PC-9 (cell line): ENCODE measurements at regions not wholly inside any gene's neighbourhood (a gene's known extent, or its start where the extent isn't known, plus 50 kb on each side); places are given as distances from the start of the nearest gene placed in this dataset.

ENCODE experiments used
- BruUV-seq: library from RNA; stranded (reverse); fragments of 400-500 nt; replicated peaks from 2 replicates; lab custom pipeline; 2021; lab: Mats Ljungman, UMichigan
- CTCF ChIA-PET: fragments of 300-600 bp; sonication (Branson Sonifier 250); formaldehyde crosslinking; loops from one replicate; lab custom pipeline; 2022; ENCODE audit warnings: antibody characterized with exemption; lab: Charles Lee
- POLR2A ChIA-PET: fragments of 300-600 bp; sonication (Branson Sonifier 250); formaldehyde crosslinking; loops from one replicate; lab custom pipeline; 2022; ENCODE audit warnings: antibody characterized with exemption; ENCODE audit not compliant: unreplicated experiment; lab: Charles Lee
- DNase-seq, 2 experiments: peaks; one replicate each; pipeline versions ENCODE4 v3.0.0 to v3.0.0-alpha.2; 2015 to 2022; ENCODE audit warnings: mixed read lengths in 1 of 2
- H2AFZ ChIP-seq: fragments of 200-600 bp; sonication (generic); 2 replicates; pipeline ENCODE4 v1.8.1; 2017; ENCODE audit warnings: antibody characterized with exemption
- H3F3A ChIP-seq: fragments of 200-600 bp; sonication (generic); 2 replicates; pipeline ENCODE4 v1.8.1; 2017; ENCODE audit warnings: antibody characterized with exemption, mild to moderate bottlenecking, low read depth; ENCODE audit not compliant: insufficient read depth
- H3K27ac ChIP-seq: fragments of 200-600 bp; sonication (generic); 2 replicates; pipeline ENCODE4 v1.6.1; 2016; ENCODE audit warnings: mixed run types
- H3K27me3 ChIP-seq: fragments of 200-600 bp; sonication (generic); 2 replicates; pipeline ENCODE4 v1.6.1; 2016; ENCODE audit warnings: low read depth, mixed run types; ENCODE audit not compliant: insufficient read depth
- H3K36me3 ChIP-seq: fragments of 200-600 bp; sonication (generic); 2 replicates; pipeline ENCODE4 v1.6.1; 2016; ENCODE audit warnings: low read depth, mixed run types
- H3K4me1 ChIP-seq: fragments of 200-600 bp; sonication (generic); replicated peaks from 2 replicates; pipeline ENCODE4 v1.6.1; 2016; ENCODE audit warnings: mixed run types; ENCODE audit not compliant: insufficient read depth
- H3K4me2 ChIP-seq: fragments of 200-600 bp; sonication (generic); 2 replicates; pipeline ENCODE4 v1.6.1; 2017; ENCODE audit warnings: mixed run types
- H3K4me3 ChIP-seq: fragments of 200-600 bp; sonication (generic); 2 replicates; pipeline ENCODE4 v1.6.1; 2016; ENCODE audit warnings: mixed run types
- H3K79me2 ChIP-seq: fragments of 200-600 bp; sonication (generic); 2 replicates; pipeline ENCODE4 v1.6.1; 2017; ENCODE audit warnings: low read depth, mixed run types
- H3K9me2 ChIP-seq: fragments of 200-600 bp; sonication (generic); 2 replicates; pipeline ENCODE4 v1.8.1; 2017; ENCODE audit warnings: mild to moderate bottlenecking; ENCODE audit not compliant: insufficient read depth
- H3K9me3 ChIP-seq: fragments of 200-600 bp; sonication (generic); 2 replicates; pipeline ENCODE4 v1.8.1; 2016; ENCODE audit warnings: low read depth; ENCODE audit not compliant: insufficient read depth
- H4K20me1 ChIP-seq: fragments of 200-600 bp; sonication (generic); 2 replicates; pipeline ENCODE4 v1.8.1; 2017; ENCODE audit not compliant: insufficient read depth
- EZH2 ChIP-seq: fragments of 200-600 bp; sonication (generic); IDR thresholded peaks from 2 replicates; pipeline ENCODE4 v1.8.0; 2017; ENCODE audit warnings: antibody characterized with exemption, low read depth
- intact Hi-C: fragments of 100-400 bp; cut with micrococcal nuclease; formaldehyde crosslinking; loops from one replicate; pipeline ENCODE4 v1.10.0; 2022; ENCODE audit not compliant: unreplicated experiment
- TF ChIP-seq, protein P1 (sequence below): fragments of 200-600 bp; sonication (generic); conservative IDR thresholded peaks from 2 replicates; pipeline ENCODE4 v1.6.1; 2017; ENCODE audit warnings: mixed run types, antibody characterized with exemption, mild to moderate bottlenecking, moderate library complexity

DNA sequence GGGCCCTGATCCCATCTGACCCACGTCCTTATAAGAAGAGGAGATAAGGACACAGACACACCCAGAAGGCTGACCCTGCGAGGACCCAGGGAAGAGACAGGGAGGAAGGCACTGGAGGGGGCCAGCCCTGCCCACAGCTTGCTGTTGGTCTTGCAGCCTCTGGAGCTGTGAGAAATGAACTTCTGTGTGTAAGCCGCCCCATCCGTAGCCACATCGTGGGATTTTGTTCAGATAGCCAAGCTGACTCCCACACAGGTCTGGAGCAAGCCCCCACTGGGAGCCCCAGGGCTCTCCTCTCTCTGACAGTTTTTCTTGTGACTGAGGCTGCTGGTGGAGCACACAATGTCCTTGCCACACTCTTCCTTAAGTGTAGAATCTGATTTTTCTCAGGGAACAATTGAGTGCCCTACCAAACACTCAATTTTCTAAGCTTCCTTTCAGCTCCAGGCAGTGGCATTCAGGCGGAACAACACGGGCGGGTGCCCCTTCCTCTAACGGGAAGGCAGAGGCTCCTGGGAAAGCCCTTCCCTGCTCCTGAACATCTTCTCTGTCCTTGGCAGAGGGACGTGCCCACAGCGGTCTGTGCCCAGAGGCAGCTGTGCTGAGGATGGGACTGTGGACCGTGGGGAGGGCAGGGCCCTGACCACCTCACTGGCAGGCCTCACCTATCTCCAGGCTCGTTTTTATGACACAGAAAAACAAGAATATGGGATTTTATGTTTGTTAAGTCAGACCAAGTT is 160.6 kb upstream of the SHH start:
- no peak for TF ChIP-seq EZH2
- TF ChIP-seq, protein P1, sequence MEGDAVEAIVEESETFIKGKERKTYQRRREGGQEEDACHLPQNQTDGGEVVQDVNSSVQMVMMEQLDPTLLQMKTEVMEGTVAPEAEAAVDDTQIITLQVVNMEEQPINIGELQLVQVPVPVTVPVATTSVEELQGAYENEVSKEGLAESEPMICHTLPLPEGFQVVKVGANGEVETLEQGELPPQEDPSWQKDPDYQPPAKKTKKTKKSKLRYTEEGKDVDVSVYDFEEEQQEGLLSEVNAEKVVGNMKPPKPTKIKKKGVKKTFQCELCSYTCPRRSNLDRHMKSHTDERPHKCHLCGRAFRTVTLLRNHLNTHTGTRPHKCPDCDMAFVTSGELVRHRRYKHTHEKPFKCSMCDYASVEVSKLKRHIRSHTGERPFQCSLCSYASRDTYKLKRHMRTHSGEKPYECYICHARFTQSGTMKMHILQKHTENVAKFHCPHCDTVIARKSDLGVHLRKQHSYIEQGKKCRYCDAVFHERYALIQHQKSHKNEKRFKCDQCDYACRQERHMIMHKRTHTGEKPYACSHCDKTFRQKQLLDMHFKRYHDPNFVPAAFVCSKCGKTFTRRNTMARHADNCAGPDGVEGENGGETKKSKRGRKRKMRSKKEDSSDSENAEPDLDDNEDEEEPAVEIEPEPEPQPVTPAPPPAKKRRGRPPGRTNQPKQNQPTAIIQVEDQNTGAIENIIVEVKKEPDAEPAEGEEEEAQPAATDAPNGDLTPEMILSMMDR, result no peak
- ChIA-PET CTCF (no interaction called here), POLR2A (no interaction called here)
- H3K27ac ChIP-seq, result no peak overlapping the region
- H3K4me1 ChIP-seq, result no peaks in the 10 kb centered on the region
- no peak overlapping the region for H3K4me2 ChIP-seq
- no peaks in the 10 kb centered on the region for H3K9me3 ChIP-seq
- no peaks in the 10 kb centered on the region for H3K36me3 ChIP-seq
- peaks cover 6% of the 10 kb centered on the region; the same call in 1 of the 2 replicates for H3K27me3 ChIP-seq
- no peak overlapping the region for H2AFZ ChIP-seq
- BruUV-seq, result no TSS peak
- H3K4me3 ChIP-seq, result no peak overlapping the region
- H3K9me2 ChIP-seq, result no peaks in the 10 kb centered on the region
- no peaks in the 10 kb centered on the region for H3F3A ChIP-seq
- no peaks in the 10 kb centered on the region for H3K79me2 ChIP-seq
- intact Hi-C loops, result no loop called here
- no peaks in the 10 kb centered on the region for H4K20me1 ChIP-seq
- no peak for DNase-seq

DNA sequence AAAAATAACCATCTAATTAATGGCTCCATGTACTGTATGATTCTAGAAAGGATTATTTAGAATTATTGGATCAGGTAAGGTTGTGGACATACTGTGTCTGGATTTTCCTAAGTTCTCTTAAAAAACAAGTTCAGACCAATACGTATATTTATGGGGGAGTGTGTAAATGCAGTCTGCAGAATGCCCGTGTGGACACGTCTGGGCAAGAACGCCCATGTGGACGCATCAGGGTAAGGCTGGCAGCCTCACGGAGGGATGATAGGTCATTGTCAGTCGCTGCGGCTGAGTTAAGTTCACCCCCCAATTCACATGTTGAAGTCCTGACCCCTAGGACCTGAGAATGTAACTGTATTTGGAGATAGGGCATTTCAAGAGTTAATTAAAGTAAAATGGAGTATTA is 160.0 kb upstream of the SHH start:
- TF ChIP-seq, protein P1, result no peak
- TF ChIP-seq EZH2, result no peak
- ChIA-PET POLR2A (no interaction called here), CTCF (no interaction called here)
- BruUV-seq, result no TSS peak
- no peaks in the 10 kb centered on the region for H3K79me2 ChIP-seq
- peaks cover under 1% of the 10 kb centered on the region; the same call in 1 of the 2 replicates for H3K27me3 ChIP-seq
- no peaks in the 10 kb centered on the region for H3K9me2 ChIP-seq
- H3K4me2 ChIP-seq, result no peak overlapping the region
- H3K27ac ChIP-seq, result no peak overlapping the region
- intact Hi-C loops, result no loop called here
- H2AFZ ChIP-seq, result no peak overlapping the region
- no peaks in the 10 kb centered on the region for H4K20me1 ChIP-seq
- DNase-seq, result no peak
- no peaks in the 10 kb centered on the region for H3K36me3 ChIP-seq
- no peaks in the 10 kb centered on the region for H3K4me1 ChIP-seq
- H3F3A ChIP-seq, result no peaks in the 10 kb centered on the region
- H3K4me3 ChIP-seq, result no peak overlapping the region
- no peaks in the 10 kb centered on the region for H3K9me3 ChIP-seq

DNA sequence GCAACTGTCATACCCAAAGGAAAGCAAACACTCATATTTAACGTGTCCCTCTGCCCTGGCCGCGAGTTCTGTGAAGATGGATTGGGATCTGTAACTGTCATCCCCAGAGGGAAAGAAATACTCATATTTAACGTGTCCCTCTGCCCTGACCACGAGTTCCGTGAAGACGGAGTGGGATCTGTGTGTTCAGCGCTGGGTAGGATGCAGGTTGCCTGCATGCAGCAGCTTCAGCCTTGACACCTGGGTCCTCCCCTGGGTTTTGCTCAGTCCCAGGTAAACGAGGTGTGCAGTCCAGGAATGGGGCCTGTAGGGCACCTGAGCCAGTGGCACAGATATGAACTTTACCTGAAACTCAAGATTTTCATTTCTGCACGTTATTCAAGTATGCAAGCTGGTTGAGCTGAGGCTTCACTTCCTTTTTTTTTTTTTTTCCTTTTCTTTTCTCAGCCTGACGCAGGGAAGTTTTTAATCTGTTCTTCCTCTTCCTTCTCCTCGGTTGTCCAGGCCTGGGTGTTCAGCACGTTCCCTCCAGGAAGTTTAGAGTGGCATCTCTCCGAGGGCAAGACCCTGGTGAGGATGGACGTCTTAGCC is 159.0 kb upstream of the SHH start:
- Histone ChIP-seq H3K27me3 (no peaks in the 10 kb centered on the region), H3K4me2 (no peak overlapping the region), H3K27ac (no peak overlapping the region), H2AFZ (no peak overlapping the region), H3K79me2 (no peaks in the 10 kb centered on the region), H3K9me2 (no peaks in the 10 kb centered on the region), H3K4me3 (no peak overlapping the region), H3F3A (no peaks in the 10 kb centered on the region), H4K20me1 (no peaks in the 10 kb centered on the region), H3K36me3 (no peaks in the 10 kb centered on the region), H3K9me3 (no peaks in the 10 kb centered on the region), H3K4me1 (no peaks in the 10 kb centered on the region)
- TF ChIP-seq, protein P1, result no peak
- TF ChIP-seq EZH2, result no peak
- DNase-seq, result no peak
- no TSS peak for BruUV-seq
- ChIA-PET CTCF (no interaction called here), POLR2A (no interaction called here)
- intact Hi-C loops, result no loop called here
